ENCODE measurements at regions not wholly inside any gene's neighbourhood (a gene's known extent, or its start where the extent isn't known, plus 50 kb on each side); places are given as distances from the start of the nearest gene placed in this dataset.

- FAIRE-seq: no peak
- POLR2A ChIA-PET: no interaction called here
- no peaks in the 10 kb centered on the region for H3K9me3 ChIP-seq
- CTCF ChIA-PET: no interaction called here
- no peak for DNase-seq (ENCODE audit: low read depth in 1 of 2, low spot score in 1 of 2)
- no peak overlapping the region for H3K27ac ChIP-seq
- TF ChIP-seq KDM1A (IDR thresholded peaks at IDR 0.05; ENCODE audit: low read depth) (no peak), FOSB (CRISPR knock-in tag; IDR thresholded peaks at IDR 0.05) (no peak), MAZ (IDR thresholded peaks at IDR 0.05; ENCODE audit: borderline replicate concordance, low read depth, low read length) (no peak), RARB (CRISPR knock-in tag; IDR thresholded peaks at IDR 0.05) (no peak), HDAC2 (IDR thresholded peaks at IDR 0.05) (no peak), GATA3 (IDR thresholded peaks at IDR 0.05; ENCODE audit: borderline replicate concordance) (no peak), EP300 (IDR thresholded peaks at IDR 0.05) (no peak), MAFK (IDR thresholded peaks at IDR 0.05; ENCODE audit: partially characterized antibody) (no peak), HOXB5 (CRISPR knock-in tag; IDR thresholded peaks at IDR 0.05) (no peak), TP53 (CRISPR knock-in tag; IDR thresholded peaks at IDR 0.05) (no peak)
- TF ChIP-seq, protein P1, sequence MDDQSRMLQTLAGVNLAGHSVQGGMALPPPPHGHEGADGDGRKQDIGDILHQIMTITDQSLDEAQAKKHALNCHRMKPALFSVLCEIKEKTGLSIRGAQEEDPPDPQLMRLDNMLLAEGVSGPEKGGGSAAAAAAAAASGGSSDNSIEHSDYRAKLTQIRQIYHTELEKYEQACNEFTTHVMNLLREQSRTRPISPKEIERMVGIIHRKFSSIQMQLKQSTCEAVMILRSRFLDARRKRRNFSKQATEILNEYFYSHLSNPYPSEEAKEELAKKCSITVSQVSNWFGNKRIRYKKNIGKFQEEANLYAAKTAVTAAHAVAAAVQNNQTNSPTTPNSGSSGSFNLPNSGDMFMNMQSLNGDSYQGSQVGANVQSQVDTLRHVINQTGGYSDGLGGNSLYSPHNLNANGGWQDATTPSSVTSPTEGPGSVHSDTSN (IDR thresholded peaks at IDR 0.05): no peak
- no peak overlapping the region for H3K4me3 ChIP-seq
- H3K4me2 ChIP-seq: no peak overlapping the region
- no peaks in the 10 kb centered on the region for H3K4me1 ChIP-seq
- 3% methylated on average over 2 of the region's 2 CpGs for WGBS (ENCODE audit: missing lambda C conversion rate)
- ATAC-seq: no peak
Observed at GRCh38 chrX:26007462-26007861, 130.7 kb upstream of the MAGEB18 start.

DNA sequence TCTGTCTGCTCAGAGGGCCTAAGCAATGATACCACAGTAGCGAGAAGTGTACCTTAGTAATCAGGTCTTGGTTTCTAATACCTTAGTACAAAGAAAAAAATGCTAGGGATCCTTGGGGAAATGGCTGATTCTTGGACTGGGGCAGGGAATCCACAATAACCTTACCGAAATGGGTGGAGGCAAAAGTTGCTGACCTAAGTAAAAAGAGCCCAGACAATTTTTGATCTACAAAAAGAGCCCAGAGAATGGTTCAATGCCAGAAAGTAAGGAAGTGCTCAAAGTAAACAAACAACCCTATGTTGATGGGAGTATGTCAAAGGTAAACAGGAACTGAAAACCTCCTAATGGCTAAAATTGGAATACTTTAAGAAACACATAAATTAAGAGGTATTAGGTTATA is 130.1 kb upstream of the MAGEB18 start:
- H3K9me3 ChIP-seq: no peaks in the 10 kb centered on the region
- no peak overlapping the region for H3K4me3 ChIP-seq
- H3K27ac ChIP-seq: no peak overlapping the region
- ChIA-PET POLR2A (no interaction called here), CTCF (no interaction called here)
- TF ChIP-seq FOSL2 (IDR thresholded peaks at IDR 0.05): no peak
- TF ChIP-seq FOSL2 (CRISPR knock-in tag; IDR thresholded peaks at IDR 0.05): no peak
- TF ChIP-seq MAFK (IDR thresholded peaks at IDR 0.05; ENCODE audit: partially characterized antibody): peak; percentile 30
- 8% methylated on average over 2 of the region's 2 CpGs for WGBS (ENCODE audit: missing lambda C conversion rate)
- H3K4me2 ChIP-seq: no peak overlapping the region
- no peak for ATAC-seq
- H3K4me1 ChIP-seq: no peaks in the 10 kb centered on the region
- DNase-seq (ENCODE audit: low read depth in 1 of 2, low spot score in 1 of 2): no peak
- FAIRE-seq: no peak

DNA sequence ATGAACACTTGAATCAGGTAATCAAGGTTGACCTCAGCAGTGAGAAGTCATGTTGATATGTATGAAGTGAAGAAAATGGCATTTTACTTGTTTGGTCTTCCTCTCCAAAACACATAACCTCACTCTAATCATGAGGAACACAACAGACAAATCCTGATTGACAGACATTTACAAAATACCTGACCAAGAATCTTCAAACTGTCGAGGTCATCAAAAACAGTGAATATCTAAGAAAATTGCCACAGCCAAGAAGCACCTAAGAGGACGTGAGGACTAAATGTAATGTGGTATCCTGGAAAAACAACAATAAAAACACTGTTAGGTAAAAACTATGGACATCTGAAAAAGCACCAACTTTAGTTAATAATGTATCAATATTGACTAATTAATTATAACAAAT is 129.5 kb upstream of the MAGEB18 start:
- Histone ChIP-seq H3K4me3 (no peak overlapping the region), H3K4me1 (no peaks in the 10 kb centered on the region), H3K4me2 (no peak overlapping the region), H3K27ac (no peak overlapping the region), H3K9me3 (no peaks in the 10 kb centered on the region)
- WGBS (ENCODE audit: missing lambda C conversion rate): 0% methylated on average over 2 of the region's 2 CpGs
- DNase-seq (ENCODE audit: low read depth in 1 of 2, low spot score in 1 of 2) (no peak), FAIRE-seq (no peak), ATAC-seq (no peak)
- TF ChIP-seq MAFK (IDR thresholded peaks at IDR 0.05; ENCODE audit: partially characterized antibody): peak; percentile 34
- TF ChIP-seq, protein P2, sequence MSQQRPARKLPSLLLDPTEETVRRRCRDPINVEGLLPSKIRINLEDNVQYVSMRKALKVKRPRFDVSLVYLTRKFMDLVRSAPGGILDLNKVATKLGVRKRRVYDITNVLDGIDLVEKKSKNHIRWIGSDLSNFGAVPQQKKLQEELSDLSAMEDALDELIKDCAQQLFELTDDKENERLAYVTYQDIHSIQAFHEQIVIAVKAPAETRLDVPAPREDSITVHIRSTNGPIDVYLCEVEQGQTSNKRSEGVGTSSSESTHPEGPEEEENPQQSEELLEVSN (IDR thresholded peaks at IDR 0.05; ENCODE audit: borderline replicate concordance, low read depth): no peak
- POLR2A ChIA-PET: no interaction called here
- CTCF ChIA-PET: no interaction called here

GRCh38 chrX:26019386-26019785 is 118.8 kb upstream of the MAGEB18 start:
- Histone ChIP-seq H3K27ac (no peak overlapping the region), H3K9me3 (no peaks in the 10 kb centered on the region), H3K4me2 (no peak overlapping the region), H3K4me3 (no peak overlapping the region), H3K4me1 (no peaks in the 10 kb centered on the region)
- no peak for ATAC-seq
- FAIRE-seq: no peak
- ChIA-PET CTCF (no interaction called here), POLR2A (no interaction called here)
- DNase-seq (ENCODE audit: low read depth in 1 of 2, low spot score in 1 of 2): no peak
- TF ChIP-seq EHMT2 (IDR thresholded peaks at IDR 0.05; ENCODE audit: low read depth): no peak
- no peak for TF ChIP-seq HOXA7 (CRISPR knock-in tag; IDR thresholded peaks at IDR 0.05)
- TF ChIP-seq MAX (IDR thresholded peaks at IDR 0.05): no peak
- TF ChIP-seq RAD21 (conservative IDR thresholded peaks at IDR 0.05 in 1 of 2, IDR thresholded peaks at IDR 0.05 in 1 of 2): no peak
- 5% methylated on average over 6 of the region's 6 CpGs for WGBS (ENCODE audit: missing lambda C conversion rate)

DNA sequence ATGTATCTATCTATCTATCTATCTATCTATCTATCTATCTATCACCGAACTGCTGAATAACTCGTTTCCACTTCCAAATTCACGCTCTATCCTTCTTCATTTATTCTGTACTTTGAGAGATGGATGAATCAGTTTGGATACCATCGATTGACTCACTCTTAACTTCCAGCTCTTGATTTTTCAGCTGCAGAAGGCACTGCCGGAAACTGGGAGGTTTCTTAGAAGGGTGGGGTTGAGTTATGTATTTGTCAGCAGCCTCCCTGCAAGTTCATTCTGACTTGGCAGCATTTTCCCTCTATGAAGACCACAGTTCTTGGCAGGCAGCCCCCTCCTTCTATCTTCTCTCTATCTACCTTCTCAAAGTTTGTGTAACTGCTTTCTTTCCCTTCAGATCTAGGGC is 112.0 kb upstream of the MAGEB18 start:
- no peak overlapping the region for H3K4me2 ChIP-seq
- no peak for TF ChIP-seq RNF2 (IDR thresholded peaks at IDR 0.05; ENCODE audit: borderline replicate concordance, low read depth)
- 0% methylated on average over 5 of the region's 5 CpGs for WGBS (ENCODE audit: missing lambda C conversion rate)
- ChIA-PET CTCF (no interaction called here), POLR2A (no interaction called here)
- no peak overlapping the region for H3K27ac ChIP-seq
- FAIRE-seq: no peak
- H3K4me1 ChIP-seq: no peaks in the 10 kb centered on the region
- DNase-seq (ENCODE audit: low read depth in 1 of 2, low spot score in 1 of 2): no peak
- no peaks in the 10 kb centered on the region for H3K9me3 ChIP-seq
- H3K4me3 ChIP-seq: no peak overlapping the region
- ATAC-seq: no peak
